OCI-LY1 (cell line): ENCODE measurements at regions not wholly inside any gene's neighbourhood (a gene's known extent, or its start where the extent isn't known, plus 50 kb on each side); places are given as distances from the start of the nearest gene placed in this dataset.

ENCODE experiments used
- CTCF ChIP-seq: fragments of 200-600 bp; sonication (generic), shearing (Covaris generic); IDR thresholded peaks from 2 replicates; pipeline ENCODE4 v1.5.1; 2017; ENCODE audit warnings: mild to moderate bottlenecking, antibody characterized with exemption, low read length, moderate library complexity, mixed read lengths
- EZH2 ChIP-seq: fragments of 200-600 bp; sonication (generic), shearing (Covaris generic); IDR thresholded peaks from 2 replicates; pipeline ENCODE4 v1.8.0; 2017; ENCODE audit warnings: borderline replicate concordance, mixed run types, mild to moderate bottlenecking, antibody characterized with exemption, low read length, moderate library complexity, mixed read lengths

- no peak for TF ChIP-seq EZH2
- TF ChIP-seq CTCF, result no peak
Observed at GRCh38 chr3:194946091-194946490, 260.4 kb downstream of the FAM43A start.
